DOHH2 (cell line): ENCODE measurements at regions not wholly inside any gene's neighbourhood (a gene's known extent, or its start where the extent isn't known, plus 50 kb on each side); places are given as distances from the start of the nearest gene placed in this dataset.

Experiments used
- EZH2phosphoT487 ChIP-seq: fragments of 200-600 bp; sonication (generic); IDR thresholded peaks from 2 replicates; pipeline ENCODE4 v1.6.1; 2017; ENCODE audit warnings: borderline replicate concordance, mild to moderate bottlenecking, antibody characterized with exemption, low read length, moderate library complexity, mixed read lengths
- TF ChIP-seq, protein P1 (sequence below): fragments of 200-600 bp; sonication (generic); IDR thresholded peaks from one replicate; pipeline ENCODE4 v1.5.1; 2014; ENCODE audit warnings: antibody characterized with exemption, mild to moderate bottlenecking, low read depth, low read length; ENCODE audit not compliant: poor library complexity, severe bottlenecking

DNA sequence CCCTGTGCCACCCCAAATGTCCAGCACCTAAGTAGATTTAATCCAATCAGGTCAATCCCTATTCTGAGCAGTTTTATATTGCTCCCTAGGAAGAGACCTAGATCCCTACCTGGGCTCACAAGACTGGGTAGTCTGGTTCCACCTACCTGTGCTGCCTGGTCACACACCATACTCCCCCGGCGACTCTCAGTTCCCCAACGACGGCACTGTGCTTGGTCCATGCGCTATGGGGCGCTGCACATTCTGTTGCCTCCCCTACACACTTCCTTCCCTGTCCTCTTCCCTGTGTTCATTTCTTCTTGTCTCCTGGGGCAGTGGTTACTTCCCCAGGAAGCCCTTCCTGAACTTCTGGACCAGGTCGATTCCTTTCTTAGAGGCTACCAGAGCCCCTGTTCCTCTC, 109.9 kb upstream of the IL12B start:
- TF ChIP-seq, protein P1, sequence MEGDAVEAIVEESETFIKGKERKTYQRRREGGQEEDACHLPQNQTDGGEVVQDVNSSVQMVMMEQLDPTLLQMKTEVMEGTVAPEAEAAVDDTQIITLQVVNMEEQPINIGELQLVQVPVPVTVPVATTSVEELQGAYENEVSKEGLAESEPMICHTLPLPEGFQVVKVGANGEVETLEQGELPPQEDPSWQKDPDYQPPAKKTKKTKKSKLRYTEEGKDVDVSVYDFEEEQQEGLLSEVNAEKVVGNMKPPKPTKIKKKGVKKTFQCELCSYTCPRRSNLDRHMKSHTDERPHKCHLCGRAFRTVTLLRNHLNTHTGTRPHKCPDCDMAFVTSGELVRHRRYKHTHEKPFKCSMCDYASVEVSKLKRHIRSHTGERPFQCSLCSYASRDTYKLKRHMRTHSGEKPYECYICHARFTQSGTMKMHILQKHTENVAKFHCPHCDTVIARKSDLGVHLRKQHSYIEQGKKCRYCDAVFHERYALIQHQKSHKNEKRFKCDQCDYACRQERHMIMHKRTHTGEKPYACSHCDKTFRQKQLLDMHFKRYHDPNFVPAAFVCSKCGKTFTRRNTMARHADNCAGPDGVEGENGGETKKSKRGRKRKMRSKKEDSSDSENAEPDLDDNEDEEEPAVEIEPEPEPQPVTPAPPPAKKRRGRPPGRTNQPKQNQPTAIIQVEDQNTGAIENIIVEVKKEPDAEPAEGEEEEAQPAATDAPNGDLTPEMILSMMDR = no peak
- no peak for TF ChIP-seq EZH2phosphoT487
